Inferior parietal cortex (tissue), 1 donor: ENCODE measurements at regions not wholly inside any gene's neighbourhood (a gene's known extent, or its start where the extent isn't known, plus 50 kb on each side); places are given as distances from the start of the nearest gene placed in this dataset.
"Not testable (repeated sequence)": the region's sequence is repeated elsewhere in the genome, so short reads cannot be mapped to it uniquely, and the experiment has no call there.

Source experiments
- DNase-seq: peaks from one replicate; pipeline ENCODE4 v3.0.0-alpha.2; 2016; ENCODE audit errors: extremely low spot score

GRCh38 chr2:118387509-118387908 lies 299.2 kb downstream of the INSIG2 start:
- DNase-seq: no peak

GRCh38 chr2:118386641-118387302 lies 298.5 kb downstream of the INSIG2 start:
- no peak for DNase-seq

GRCh38 chr2:118380915-118381653 lies 292.8 kb downstream of the INSIG2 start:
- DNase-seq: no peak

- no peak for DNase-seq
Observed at GRCh38 chr2:118375907-118376485, 287.7 kb downstream of the INSIG2 start.

GRCh38 chr2:118374974-118375755 lies 286.9 kb downstream of the INSIG2 start:
- no peak for DNase-seq

- no peak for DNase-seq
Observed at GRCh38 chr2:118372886-118373830, 284.9 kb downstream of the INSIG2 start.

- peak; percentile 4 for DNase-seq
Observed at GRCh38 chr2:118371515-118371914, 283.2 kb downstream of the INSIG2 start.

- not testable (repeated sequence) for DNase-seq
Observed at GRCh38 chr2:118369521-118369920, 281.2 kb downstream of the INSIG2 start.

- no peak for DNase-seq
Observed at GRCh38 chr2:118363604-118364003, 275.3 kb downstream of the INSIG2 start.

- DNase-seq: no peak
Observed at GRCh38 chr2:118356051-118356450, 267.8 kb downstream of the INSIG2 start.

- no peak for DNase-seq
Observed at GRCh38 chr2:118351796-118352195, 263.5 kb downstream of the INSIG2 start.

- DNase-seq: no peak
Observed at GRCh38 chr2:118350621-118351020, 262.4 kb downstream of the INSIG2 start.

- DNase-seq: no peak
Observed at GRCh38 chr2:118349365-118349764, 261.1 kb downstream of the INSIG2 start.

GRCh38 chr2:118348380-118349034 lies 260.2 kb downstream of the INSIG2 start:
- no peak for DNase-seq

GRCh38 chr2:118345465-118345864 lies 257.2 kb downstream of the INSIG2 start:
- no peak for DNase-seq

GRCh38 chr2:118340103-118340502 lies 251.8 kb downstream of the INSIG2 start:
- DNase-seq: no peak

GRCh38 chr2:118339386-118339785 lies 251.1 kb downstream of the INSIG2 start:
- no peak for DNase-seq

GRCh38 chr2:118333664-118334063 lies 245.4 kb downstream of the INSIG2 start:
- DNase-seq: no peak

GRCh38 chr2:118325321-118325955 lies 237.2 kb downstream of the INSIG2 start:
- no peak for DNase-seq

GRCh38 chr2:118322406-118322805 lies 234.1 kb downstream of the INSIG2 start:
- no peak for DNase-seq
